Eye (tissue), 1 donor: ENCODE measurements at regions not wholly inside any gene's neighbourhood (a gene's known extent, or its start where the extent isn't known, plus 50 kb on each side); places are given as distances from the start of the nearest gene placed in this dataset.
"Not testable (repeated sequence)": the region's sequence is repeated elsewhere in the genome, so short reads cannot be mapped to it uniquely, and the experiment has no call there.

Experiments
- DNase-seq: peaks from one replicate; pipeline ENCODE4 v3.0.0-alpha.2; 2015

DNA sequence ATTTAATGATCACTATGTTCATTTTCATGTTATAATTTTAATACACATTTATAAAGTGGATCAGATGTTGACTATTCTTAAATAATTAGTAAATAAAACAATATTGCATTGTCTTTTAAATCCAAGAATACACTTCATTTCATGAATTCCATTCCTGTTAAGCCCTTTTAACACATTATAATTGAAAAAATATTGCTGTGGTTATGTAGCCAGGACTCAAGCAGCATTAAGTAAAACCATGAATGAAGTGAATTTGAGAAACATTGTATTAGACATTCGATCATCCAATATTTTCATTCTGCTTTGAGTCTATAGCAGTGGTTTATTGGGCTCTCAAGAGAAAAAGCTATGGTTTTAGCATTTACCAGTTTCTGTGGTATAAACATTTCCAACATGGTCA lies 94.2 kb upstream of the RAPGEF2 start:
- no peak for DNase-seq

GRCh38 chr4:159009521-159009920 lies 93.4 kb upstream of the RAPGEF2 start:
- no peak for DNase-seq

DNA sequence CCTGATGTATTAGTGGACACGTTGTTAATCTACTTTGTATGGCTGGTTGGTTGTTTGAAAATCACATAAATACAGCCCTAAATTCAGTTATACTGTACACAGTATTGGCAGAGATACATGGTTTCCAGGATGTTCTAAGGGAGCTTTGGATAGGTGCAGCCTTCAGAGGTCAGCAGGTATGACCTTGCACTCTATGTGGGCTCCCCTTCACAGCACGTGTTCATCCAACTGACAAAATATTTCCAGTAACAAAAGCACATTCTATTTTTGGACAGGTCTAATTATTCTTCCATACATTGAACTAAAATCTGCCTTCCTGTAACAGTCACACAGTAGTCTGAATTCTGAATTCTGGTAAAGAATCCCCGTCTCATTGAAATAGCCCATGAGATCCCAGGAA lies 92.8 kb upstream of the RAPGEF2 start:
- no peak for DNase-seq

DNA sequence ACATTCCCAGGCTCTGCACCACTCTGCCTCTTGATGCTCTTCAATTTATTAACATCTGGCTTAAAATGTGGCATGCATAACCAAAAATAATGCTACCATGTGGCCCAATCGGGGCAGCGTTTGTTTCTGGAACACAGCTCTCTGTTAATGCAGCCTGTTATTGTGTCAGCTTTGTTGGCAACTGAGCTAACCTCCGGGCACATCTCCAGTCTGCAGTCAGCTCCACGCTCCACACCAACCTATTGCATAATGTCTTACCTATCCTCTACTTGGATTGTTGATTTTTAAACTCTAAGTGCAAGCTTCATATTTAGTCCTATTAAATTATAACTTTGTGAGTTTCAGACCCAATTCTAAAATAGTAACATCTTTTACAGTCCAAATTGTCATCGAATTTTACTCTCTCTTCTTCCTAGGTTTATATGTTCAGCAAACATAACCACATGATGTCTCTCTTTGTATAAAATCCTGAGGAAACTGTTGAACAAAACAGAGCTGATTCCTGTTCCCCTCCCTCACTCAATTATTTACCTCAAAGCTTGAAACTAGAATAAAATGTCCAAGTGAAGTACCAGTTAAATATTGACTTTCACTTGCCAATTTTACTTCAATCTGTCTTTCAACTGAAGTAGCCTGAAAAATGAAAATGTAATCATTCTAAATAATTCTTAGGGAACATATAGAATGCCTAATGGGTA lies 92.2 kb upstream of the RAPGEF2 start:
- no peak for DNase-seq

DNA sequence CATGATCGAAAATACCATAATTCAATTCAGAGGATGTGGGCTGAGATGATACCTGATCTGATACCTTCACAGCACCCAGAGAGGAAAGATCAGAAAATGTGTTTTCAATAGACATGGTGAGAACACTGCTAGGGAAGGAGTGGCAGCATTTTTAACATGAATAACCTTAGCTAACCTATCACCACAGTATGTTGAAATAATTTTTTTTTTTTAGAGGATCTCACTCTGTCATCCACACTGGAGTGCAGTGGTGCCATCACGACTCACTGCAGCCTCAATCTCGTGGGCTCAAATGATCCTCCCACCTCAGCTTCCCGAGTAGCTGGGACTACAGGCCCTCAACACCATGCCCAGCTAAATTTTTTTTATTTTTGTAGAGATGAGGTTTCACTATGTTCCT lies 90.5 kb upstream of the RAPGEF2 start:
- no peak for DNase-seq

GRCh38 chr4:159013692-159014091 lies 89.2 kb upstream of the RAPGEF2 start:
- DNase-seq: no peak

DNA sequence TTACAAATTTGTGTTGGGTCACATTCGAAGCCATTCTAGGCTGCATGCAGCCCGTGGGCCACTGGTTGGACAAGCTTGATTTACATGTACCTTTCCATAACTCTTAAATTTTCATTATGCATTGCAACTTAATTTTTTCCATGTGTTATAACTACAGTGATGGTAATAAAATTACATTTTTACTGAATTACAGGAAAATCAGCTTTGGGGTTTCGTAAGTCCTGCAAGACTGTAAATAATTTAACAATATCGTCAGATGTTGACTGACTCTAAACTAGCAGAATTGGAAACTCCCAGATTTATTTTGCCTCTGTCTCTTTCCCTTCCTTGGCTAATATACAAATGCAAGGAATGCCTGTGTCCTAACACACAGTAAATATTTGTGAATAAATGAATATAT lies 88.0 kb upstream of the RAPGEF2 start:
- DNase-seq: peak; percentile 33

GRCh38 chr4:159015841-159016240 lies 87.0 kb upstream of the RAPGEF2 start:
- DNase-seq: peak; percentile 23

GRCh38 chr4:159016593-159017024 lies 86.3 kb upstream of the RAPGEF2 start:
- peak; percentile 73 for DNase-seq

GRCh38 chr4:159017323-159018026 lies 85.4 kb upstream of the RAPGEF2 start:
- no peak for DNase-seq

DNA sequence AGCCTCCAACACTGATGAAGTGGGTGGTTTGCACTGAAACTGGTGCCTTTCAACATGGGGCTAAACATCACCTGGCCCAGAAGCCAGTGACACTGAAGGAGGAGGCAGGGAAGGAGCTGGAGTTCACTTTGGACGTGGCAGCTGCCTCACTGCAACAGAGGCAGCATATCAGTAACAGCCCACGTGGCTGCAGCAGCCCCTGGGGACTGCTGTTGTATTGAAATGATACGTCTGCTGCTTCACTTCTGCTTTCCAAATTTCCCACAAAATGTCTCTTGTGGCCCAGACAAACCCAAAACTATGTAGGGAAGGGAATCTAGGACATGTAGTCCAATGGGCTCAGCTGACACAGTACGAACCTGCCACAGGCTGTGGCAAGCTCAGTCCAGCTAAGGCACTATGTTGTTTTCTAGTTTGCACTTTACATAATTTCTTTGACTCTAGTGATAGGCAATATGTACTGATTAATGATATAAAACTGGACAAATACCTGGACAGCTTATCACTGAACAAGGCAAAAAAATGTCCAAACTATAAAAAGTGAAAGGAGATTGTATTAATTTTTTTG lies 84.7 kb upstream of the RAPGEF2 start:
- DNase-seq: no peak

GRCh38 chr4:159019356-159019755 lies 83.5 kb upstream of the RAPGEF2 start:
- no peak for DNase-seq

DNA sequence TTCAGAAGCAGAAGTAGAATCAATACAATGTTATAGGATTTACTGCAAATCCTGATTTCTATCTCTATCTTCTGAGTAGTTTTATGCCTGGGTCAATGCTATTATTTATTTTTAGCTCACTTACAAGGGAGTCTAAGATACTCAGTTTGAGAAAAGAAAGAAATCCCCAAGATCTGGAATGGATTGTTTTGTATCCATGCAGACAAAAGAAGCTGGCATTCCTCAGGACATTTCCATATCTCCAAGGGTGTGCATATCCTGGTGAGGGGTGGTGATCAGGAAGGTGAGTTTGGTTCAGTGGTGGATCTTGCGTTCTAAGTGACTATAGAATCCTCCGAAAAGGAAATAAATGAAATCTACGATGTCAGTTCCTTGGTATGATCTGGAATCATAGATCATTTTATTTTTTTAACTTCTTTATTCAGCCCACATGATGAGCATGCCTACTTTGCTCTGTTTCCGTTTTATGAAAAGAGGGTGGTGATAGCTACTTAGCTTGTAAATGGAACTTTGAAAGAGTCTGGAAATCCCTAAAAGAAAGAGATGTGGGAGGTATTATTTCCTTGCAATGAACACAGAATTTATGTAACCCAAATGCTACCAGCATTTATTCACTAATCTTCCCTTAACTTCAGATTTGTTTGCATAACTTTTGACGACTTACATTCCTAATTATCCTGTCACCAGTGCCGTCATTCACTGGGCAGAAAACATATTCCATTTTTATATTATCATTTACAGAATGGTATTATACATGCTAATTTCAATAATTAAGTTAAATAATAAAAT lies 81.1 kb upstream of the RAPGEF2 start:
- DNase-seq: no peak

DNA sequence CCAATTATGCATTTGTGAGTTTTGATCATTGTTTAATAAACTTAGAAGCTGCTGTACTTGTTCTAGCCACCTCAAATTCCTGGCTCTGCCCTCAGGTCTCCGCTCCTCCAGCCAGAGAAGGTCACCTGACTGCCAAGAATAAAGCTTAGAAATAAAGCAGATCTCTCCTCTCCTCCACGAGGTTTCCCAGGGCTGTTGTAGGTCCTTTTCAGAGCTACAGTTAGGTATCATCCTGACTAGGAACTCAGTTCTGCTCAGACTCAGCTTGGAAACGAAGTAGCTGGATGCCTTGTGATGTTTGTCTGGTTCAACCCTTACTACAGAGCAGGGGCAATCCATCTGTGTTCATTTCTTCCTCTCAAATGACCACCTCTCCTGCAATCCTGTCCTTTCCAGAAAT lies 79.1 kb upstream of the RAPGEF2 start:
- DNase-seq: no peak

- peak; percentile 43 for DNase-seq
Observed at GRCh38 chr4:159024266-159024665, 78.6 kb upstream of the RAPGEF2 start.

- no peak for DNase-seq
Observed at GRCh38 chr4:159024828-159025227, 78.1 kb upstream of the RAPGEF2 start.

DNA sequence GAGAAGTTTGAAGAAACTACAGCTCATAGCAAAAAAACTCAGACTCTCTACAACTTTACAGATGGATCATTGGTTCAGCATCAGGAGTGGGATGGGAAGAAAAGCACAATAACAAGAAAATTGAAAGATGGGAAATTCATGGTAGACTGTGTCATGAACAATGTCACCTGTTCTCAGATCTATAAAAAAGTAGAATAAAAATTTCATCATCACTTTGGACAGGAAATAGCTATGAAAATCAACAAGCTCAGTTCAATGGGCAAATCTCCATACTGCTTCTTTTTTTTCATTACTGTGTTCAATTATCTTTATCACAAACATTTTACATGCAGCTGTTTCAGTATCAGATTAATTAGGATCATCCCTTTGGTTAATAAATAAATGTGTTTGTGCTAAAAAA lies 76.5 kb upstream of the RAPGEF2 start:
- DNase-seq: no peak

- DNase-seq: no peak
Observed at GRCh38 chr4:159027535-159027934, 75.3 kb upstream of the RAPGEF2 start.

DNA sequence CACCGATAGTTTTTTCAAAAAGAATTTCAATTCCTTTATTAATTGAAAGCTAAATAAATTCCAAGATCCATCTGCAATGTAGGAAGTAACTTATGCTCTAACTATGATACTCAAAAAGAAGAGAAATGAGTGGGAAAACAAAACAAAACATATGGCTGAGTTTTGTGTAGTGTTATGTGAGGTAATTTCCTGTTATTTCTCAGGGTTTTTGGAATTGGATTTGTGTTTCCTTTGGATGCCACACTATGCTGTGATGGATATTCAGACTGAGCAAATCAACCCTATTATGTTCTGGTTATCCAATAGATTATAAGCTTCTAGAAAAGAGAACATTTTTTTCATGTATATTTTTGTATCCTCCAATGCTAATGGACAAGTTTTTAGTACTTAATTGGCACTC lies 73.4 kb upstream of the RAPGEF2 start:
- DNase-seq: no peak

DNA sequence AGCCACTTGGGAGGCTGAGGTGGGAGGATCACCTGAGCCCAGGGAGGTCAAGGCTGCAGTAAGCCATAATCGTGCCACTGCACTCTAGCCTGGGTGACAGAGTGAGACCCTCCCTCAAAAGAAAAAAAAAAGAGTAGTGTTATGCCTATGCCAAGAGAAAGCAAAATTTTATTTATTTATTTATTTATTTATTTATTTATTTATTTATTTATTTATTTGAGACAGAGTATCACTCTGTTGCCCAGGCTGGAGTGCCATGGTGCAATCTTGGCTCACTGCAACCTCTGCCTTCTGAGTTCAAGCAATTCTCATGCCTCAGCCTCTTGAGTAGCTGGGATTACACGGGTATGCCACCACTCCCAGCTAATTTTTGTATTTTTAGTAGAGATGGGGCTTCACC lies 72.6 kb upstream of the RAPGEF2 start:
- DNase-seq: not testable (repeated sequence)

DNA sequence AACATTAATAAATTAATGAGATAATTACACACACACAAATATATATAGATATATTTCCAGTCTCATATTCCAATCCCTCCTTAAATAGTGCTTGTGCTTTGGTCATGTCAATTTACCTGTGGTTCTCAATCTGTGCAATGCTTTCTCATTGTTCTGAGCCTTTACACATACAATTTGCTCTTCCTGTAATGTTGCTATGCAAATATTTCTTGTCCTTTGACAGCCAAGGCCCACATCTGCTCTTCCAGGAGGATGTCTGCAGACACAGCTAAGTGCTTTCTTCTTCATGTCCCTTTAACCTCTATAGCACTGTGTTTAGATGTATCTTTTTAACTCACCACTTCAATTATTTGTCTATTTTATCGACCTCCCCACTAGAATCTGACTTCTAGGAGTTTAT lies 67.3 kb upstream of the RAPGEF2 start:
- DNase-seq: no peak

GRCh38 chr4:159038536-159038935 lies 64.3 kb upstream of the RAPGEF2 start:
- no peak for DNase-seq
